HepG2 (cell line): ENCODE measurements at regions not wholly inside any gene's neighbourhood (a gene's known extent, or its start where the extent isn't known, plus 50 kb on each side); places are given as distances from the start of the nearest gene placed in this dataset.

Experiments
- ATAC-seq: fragments of 200-7000 bp; cut with Tn5 transposase; 3 replicates; pipeline ENCODE4 v1.9.1; 2020; ENCODE audit warnings: mild to moderate bottlenecking, moderate library complexity
- BruUV-seq: library from RNA; stranded (reverse); fragments of 400-500 nt; replicated peaks from 2 replicates; lab custom pipeline; 2021; lab: Mats Ljungman, UMichigan
- CTCF ChIA-PET: fragments of 300-600 bp; formaldehyde crosslinking; extraction: SDS; loops from one replicate; lab custom pipeline; 2021; ENCODE audit warnings: low total read pairs, inconsistent platforms, low intra/inter-chr PET ratio; lab: Yijun Ruan, JAX
- POLR2A ChIA-PET: fragments of 350-600 bp; sonication (Branson Sonifier 250); formaldehyde crosslinking; loops from one replicate; lab custom pipeline; 2020; ENCODE audit warnings: antibody characterized with exemption, inconsistent platforms; lab: Yijun Ruan, JAX
- DNase-seq: peaks from one replicate; pipeline ENCODE4 v3.0.0-alpha.2; 2015; ENCODE audit warnings: low spot score
- FAIRE-seq: peaks from 3 replicates; lab custom pipeline; 2011; peaks lifted over from hg19 to GRCh38; lab: Jason Lieb, UNC
- H2AFZ ChIP-seq: one replicate; pipeline ENCODE4 v1.6.1; 2011; ENCODE audit warnings: low read length, inconsistent platforms
- H3K27ac ChIP-seq: fragments of 300-600 bp; 3 replicates; pipeline ENCODE4 v1.8.0; 2011; ENCODE audit warnings: mixed run types, mild to moderate bottlenecking, mixed read lengths, low read length, inconsistent platforms; ENCODE audit not compliant: insufficient read depth; ENCODE audit errors: extremely low read length
- H3K27me3 ChIP-seq, 2 experiments: fragments of 200-600 bp in 1 of 2; 2 replicates in 1 of 2; 3 replicates in 1 of 2; pipeline versions ENCODE4 v1.6.0 to v1.8.0; 2011; ENCODE audit warnings: low read length in 2 of 2, mild to moderate bottlenecking in 2 of 2, moderate library complexity in 2 of 2, inconsistent platforms in 1 of 2; ENCODE audit not compliant: insufficient read depth in 2 of 2, control insufficient read depth in 1 of 2
- H3K36me3 ChIP-seq, 2 experiments: fragments of 200-600 bp in 1 of 2; replicated peaks in 1 of 2; 2 replicates in 1 of 2; 3 replicates in 1 of 2; pipeline versions ENCODE4 v1.5.1 to v1.8.0; 2011; ENCODE audit warnings: low read length in 2 of 2, inconsistent platforms in 1 of 2; ENCODE audit not compliant: insufficient read depth in 2 of 2, control insufficient read depth in 1 of 2
- H3K4me1 ChIP-seq: 2 replicates; pipeline ENCODE4 v1.5.1; 2012; ENCODE audit warnings: low read length, inconsistent platforms; ENCODE audit not compliant: insufficient read depth
- H3K4me2 ChIP-seq: 2 replicates; pipeline ENCODE4 v1.6.0; 2011; ENCODE audit warnings: low read depth, low read length, inconsistent platforms
- H3K4me3 ChIP-seq, 3 experiments: fragments of 200-600 bp in 1 of 3; sonication (generic), shearing (Covaris generic) in 1 of 3; replicated peaks in 1 of 3; 2 replicates each; pipeline ENCODE4 v1.5.1; 2011 to 2016; ENCODE audit warnings: low read length in 3 of 3, inconsistent platforms in 2 of 3, low read depth in 2 of 3, mild to moderate bottlenecking in 2 of 3, control low read depth in 1 of 3, mixed read lengths in 1 of 3; ENCODE audit not compliant: insufficient read depth in 1 of 3
- H3K79me2 ChIP-seq: one replicate; pipeline ENCODE4 v1.6.1; 2011; ENCODE audit warnings: low read length, inconsistent platforms; ENCODE audit not compliant: insufficient read depth
- H3K9ac ChIP-seq: 2 replicates; pipeline ENCODE4 v1.6.0; 2011; ENCODE audit warnings: mild to moderate bottlenecking, low read depth, low read length, inconsistent platforms; ENCODE audit not compliant: insufficient read depth
- H3K9me3 ChIP-seq: 2 replicates; pipeline ENCODE4 v1.5.1; 2012; ENCODE audit warnings: mild to moderate bottlenecking, low read length
- H4K20me1 ChIP-seq: 2 replicates; pipeline ENCODE4 v1.6.0; 2011; ENCODE audit warnings: inconsistent platforms, mild to moderate bottlenecking, low read length, moderate library complexity; ENCODE audit not compliant: insufficient read depth
- ARNTL ChIP-seq: sonication (generic); formaldehyde crosslinking; IDR thresholded peaks from 2 replicates; pipeline ENCODE4 v1.4.0; 2020; ENCODE audit warnings: mild to moderate bottlenecking, missing genetic modification reagents
- MAFF ChIP-seq: IDR thresholded peaks from 2 replicates; pipeline ENCODE4 v1.6.1; 2011; ENCODE audit warnings: low read depth, low read length, improper control_type of control experiment
- MAFK ChIP-seq, 2 experiments: IDR thresholded peaks in 1 of 2; conservative IDR thresholded peaks in 1 of 2; 2 replicates each; pipeline ENCODE4 v1.6.1; 2011; ENCODE audit warnings: improper control_type of control experiment in 2 of 2, low read length in 2 of 2
- NFYC ChIP-seq: IDR thresholded peaks from 2 replicates; pipeline ENCODE4 v1.6.1; 2016; ENCODE audit warnings: missing genetic modification reagents, missing compliant biosample characterization
- RAD51 ChIP-seq: fragments of 450-650 bp; IDR thresholded peaks from 2 replicates; pipeline ENCODE4 v1.6.1; 2016; ENCODE audit warnings: borderline replicate concordance
- SALL2 ChIP-seq: sonication (generic); formaldehyde crosslinking; IDR thresholded peaks from 2 replicates; pipeline ENCODE4 v1.8.1; 2023; ENCODE audit warnings: mild to moderate bottlenecking, missing genetic modification reagents, inconsistent platforms
- ZMAT3 ChIP-seq: sonication (generic); formaldehyde crosslinking; conservative IDR thresholded peaks from 2 replicates; pipeline ENCODE4 v1.7.0; 2021; ENCODE audit warnings: missing genetic modification reagents
- ZNF251 ChIP-seq: sonication (generic); formaldehyde crosslinking; IDR thresholded peaks from 2 replicates; pipeline ENCODE4 v1.9.0; 2021; ENCODE audit warnings: mild to moderate bottlenecking, missing genetic modification reagents
- WGBS: methylation state at CpG from one replicate; pipeline ENCODE4 v1.1.6; 2017; ENCODE audit warnings: low lambda C conversion rate; 5-methylcytosine and 5-hydroxymethylcytosine counted together
- in situ Hi-C: cut with HindIII; loops from 2 replicates; pipeline ENCODE4 v1.10.0; 2017; ENCODE audit warnings: low pct_unique_long_range_greater_than_20kb; ENCODE audit not compliant: extremely low pct_ligation_motif_present
- intact Hi-C: fragments of 100-400 bp; cut with micrococcal nuclease; formaldehyde crosslinking; loops from one replicate; pipeline ENCODE4 v1.10.0; 2022; ENCODE audit not compliant: unreplicated experiment
- TF ChIP-seq, protein P1 (sequence below): sonication (generic); formaldehyde crosslinking; IDR thresholded peaks from 2 replicates; pipeline ENCODE4 v1.4.0; 2020; ENCODE audit warnings: mild to moderate bottlenecking, missing genetic modification reagents, borderline replicate concordance
- TF ChIP-seq, protein P2 (sequence below): sonication (generic); formaldehyde crosslinking; IDR thresholded peaks from 2 replicates; pipeline ENCODE4 v1.5.0; 2020; ENCODE audit warnings: mild to moderate bottlenecking, missing genetic modification reagents
- TF ChIP-seq, protein P3 (sequence below): sonication (generic); formaldehyde crosslinking; IDR thresholded peaks from 2 replicates; pipeline ENCODE4 v1.8.1; 2023; ENCODE audit warnings: mild to moderate bottlenecking, missing genetic modification reagents
- TF ChIP-seq, protein P4 (sequence below): sonication (generic); formaldehyde crosslinking; IDR thresholded peaks from 2 replicates; pipeline ENCODE4 v1.5.0; 2020; ENCODE audit warnings: mild to moderate bottlenecking, missing genetic modification reagents

DNA sequence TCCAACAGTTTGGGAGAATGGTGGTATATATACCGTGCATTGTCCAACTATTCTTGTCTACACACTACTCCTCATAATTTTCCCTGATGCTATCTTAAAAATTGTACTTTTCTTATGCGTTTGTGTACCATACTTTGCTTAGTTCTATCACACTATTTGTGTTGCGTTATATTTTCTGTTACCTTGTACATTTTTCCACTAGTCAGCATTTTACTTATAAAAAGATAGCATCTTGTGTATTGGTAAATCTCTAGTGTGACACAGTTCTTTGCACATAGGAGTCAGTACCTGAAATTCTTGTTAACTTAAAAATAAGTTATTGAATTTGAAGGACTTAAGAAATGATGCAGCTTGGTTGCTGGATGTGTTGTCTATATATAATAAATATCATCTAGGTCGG, 201.8 kb upstream of the LMO3 start:
- Histone ChIP-seq H3K9ac (no peak overlapping the region), H3K27ac (no peak overlapping the region), H3K27me3 (no peaks in the 10 kb centered on the region), H3K4me1 (no peaks in the 10 kb centered on the region), H3K79me2 (no peaks in the 10 kb centered on the region), H3K36me3 (no peaks in the 10 kb centered on the region), H3K4me3 (no peak overlapping the region), H4K20me1 (no peaks in the 10 kb centered on the region), H2AFZ (no peak overlapping the region), H3K4me2 (no peak overlapping the region), H3K9me3 (no peaks in the 10 kb centered on the region)
- peak; percentile 88 to 93 for TF ChIP-seq MAFK (conservative IDR thresholded peaks at IDR 0.05 in 1 of 2, IDR thresholded peaks at IDR 0.05 in 1 of 2; ENCODE audit: low read length in 2 of 2)
- TF ChIP-seq MAFF: peak; percentile 91
- no peak for TF ChIP-seq RAD51
- TF ChIP-seq, protein P1, sequence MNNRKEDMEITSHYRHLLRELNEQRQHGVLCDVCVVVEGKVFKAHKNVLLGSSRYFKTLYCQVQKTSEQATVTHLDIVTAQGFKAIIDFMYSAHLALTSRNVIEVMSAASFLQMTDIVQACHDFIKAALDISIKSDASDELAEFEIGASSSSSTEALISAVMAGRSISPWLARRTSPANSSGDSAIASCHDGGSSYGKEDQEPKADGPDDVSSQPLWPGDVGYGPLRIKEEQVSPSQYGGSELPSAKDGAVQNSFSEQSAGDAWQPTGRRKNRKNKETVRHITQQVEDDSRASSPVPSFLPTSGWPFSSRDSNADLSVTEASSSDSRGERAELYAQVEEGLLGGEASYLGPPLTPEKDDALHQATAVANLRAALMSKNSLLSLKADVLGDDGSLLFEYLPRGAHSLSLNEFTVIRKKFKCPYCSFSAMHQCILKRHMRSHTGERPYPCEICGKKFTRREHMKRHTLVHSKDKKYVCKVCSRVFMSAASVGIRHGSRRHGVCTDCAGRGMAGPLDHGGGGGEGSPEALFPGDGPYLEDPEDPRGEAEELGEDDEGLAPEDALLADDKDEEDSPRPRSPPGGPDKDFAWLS: no peak
- BruUV-seq: no TSS peak
- CTCF ChIA-PET: no interaction called here
- no peak for ATAC-seq
- WGBS: 10% methylated on average over 4 of the region's 4 CpGs
- in situ Hi-C loops: no loop called here
- POLR2A ChIA-PET: no interaction called here
- FAIRE-seq: no peak
- no peak for DNase-seq
- intact Hi-C loops: no loop called here

DNA sequence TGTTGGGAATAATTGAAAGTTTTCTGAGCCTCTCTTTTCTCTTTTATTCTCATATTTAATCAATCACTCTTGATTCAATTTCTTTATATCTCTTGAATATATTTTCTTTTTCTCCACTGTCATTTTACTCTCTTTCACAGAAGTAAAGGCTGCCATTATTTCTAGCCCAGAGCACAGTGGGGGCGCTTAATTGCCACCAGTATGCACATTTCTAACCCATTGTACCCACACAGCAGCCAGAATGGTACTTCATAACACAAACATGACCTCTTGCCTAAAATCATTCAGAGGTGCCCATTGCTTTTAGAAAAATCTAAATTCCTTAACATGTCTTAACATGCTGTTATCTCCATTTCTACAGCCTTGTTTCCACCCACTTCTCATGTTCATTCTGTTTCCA, 190.2 kb upstream of the LMO3 start:
- H3K27ac ChIP-seq: no peak overlapping the region
- H3K4me3 ChIP-seq: no peak overlapping the region
- ChIA-PET POLR2A (no interaction called here), CTCF (no interaction called here)
- H3K79me2 ChIP-seq: no peaks in the 10 kb centered on the region
- no peak for ATAC-seq
- H3K36me3 ChIP-seq: no peaks in the 10 kb centered on the region
- H2AFZ ChIP-seq: no peak overlapping the region
- H3K4me2 ChIP-seq: no peak overlapping the region
- H3K27me3 ChIP-seq: no peaks in the 10 kb centered on the region
- H4K20me1 ChIP-seq: no peaks in the 10 kb centered on the region
- H3K9ac ChIP-seq: no peak overlapping the region
- no peak for DNase-seq
- H3K9me3 ChIP-seq: no peaks in the 10 kb centered on the region
- WGBS: 0% methylated on average over 1 of the region's 1 CpG
- no peaks in the 10 kb centered on the region for H3K4me1 ChIP-seq
- in situ Hi-C loops (no loop called here), intact Hi-C loops (no loop called here)
- BruUV-seq: no TSS peak
- no peak for FAIRE-seq
- TF ChIP-seq, protein P2, sequence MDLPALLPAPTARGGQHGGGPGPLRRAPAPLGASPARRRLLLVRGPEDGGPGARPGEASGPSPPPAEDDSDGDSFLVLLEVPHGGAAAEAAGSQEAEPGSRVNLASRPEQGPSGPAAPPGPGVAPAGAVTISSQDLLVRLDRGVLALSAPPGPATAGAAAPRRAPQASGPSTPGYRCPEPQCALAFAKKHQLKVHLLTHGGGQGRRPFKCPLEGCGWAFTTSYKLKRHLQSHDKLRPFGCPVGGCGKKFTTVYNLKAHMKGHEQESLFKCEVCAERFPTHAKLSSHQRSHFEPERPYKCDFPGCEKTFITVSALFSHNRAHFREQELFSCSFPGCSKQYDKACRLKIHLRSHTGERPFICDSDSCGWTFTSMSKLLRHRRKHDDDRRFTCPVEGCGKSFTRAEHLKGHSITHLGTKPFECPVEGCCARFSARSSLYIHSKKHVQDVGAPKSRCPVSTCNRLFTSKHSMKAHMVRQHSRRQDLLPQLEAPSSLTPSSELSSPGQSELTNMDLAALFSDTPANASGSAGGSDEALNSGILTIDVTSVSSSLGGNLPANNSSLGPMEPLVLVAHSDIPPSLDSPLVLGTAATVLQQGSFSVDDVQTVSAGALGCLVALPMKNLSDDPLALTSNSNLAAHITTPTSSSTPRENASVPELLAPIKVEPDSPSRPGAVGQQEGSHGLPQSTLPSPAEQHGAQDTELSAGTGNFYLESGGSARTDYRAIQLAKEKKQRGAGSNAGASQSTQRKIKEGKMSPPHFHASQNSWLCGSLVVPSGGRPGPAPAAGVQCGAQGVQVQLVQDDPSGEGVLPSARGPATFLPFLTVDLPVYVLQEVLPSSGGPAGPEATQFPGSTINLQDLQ (CRISPR knock-in tag): no peak
- TF ChIP-seq SALL2 (no peak), ZNF251 (CRISPR knock-in tag) (no peak), ARNTL (no peak), ZMAT3 (CRISPR knock-in tag) (no peak), NFYC (no peak)
- TF ChIP-seq, protein P3, sequence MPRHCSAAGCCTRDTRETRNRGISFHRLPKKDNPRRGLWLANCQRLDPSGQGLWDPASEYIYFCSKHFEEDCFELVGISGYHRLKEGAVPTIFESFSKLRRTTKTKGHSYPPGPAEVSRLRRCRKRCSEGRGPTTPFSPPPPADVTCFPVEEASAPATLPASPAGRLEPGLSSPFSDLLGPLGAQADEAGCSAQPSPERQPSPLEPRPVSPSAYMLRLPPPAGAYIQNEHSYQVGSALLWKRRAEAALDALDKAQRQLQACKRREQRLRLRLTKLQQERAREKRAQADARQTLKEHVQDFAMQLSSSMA (CRISPR knock-in tag): no peak
- TF ChIP-seq, protein P4, sequence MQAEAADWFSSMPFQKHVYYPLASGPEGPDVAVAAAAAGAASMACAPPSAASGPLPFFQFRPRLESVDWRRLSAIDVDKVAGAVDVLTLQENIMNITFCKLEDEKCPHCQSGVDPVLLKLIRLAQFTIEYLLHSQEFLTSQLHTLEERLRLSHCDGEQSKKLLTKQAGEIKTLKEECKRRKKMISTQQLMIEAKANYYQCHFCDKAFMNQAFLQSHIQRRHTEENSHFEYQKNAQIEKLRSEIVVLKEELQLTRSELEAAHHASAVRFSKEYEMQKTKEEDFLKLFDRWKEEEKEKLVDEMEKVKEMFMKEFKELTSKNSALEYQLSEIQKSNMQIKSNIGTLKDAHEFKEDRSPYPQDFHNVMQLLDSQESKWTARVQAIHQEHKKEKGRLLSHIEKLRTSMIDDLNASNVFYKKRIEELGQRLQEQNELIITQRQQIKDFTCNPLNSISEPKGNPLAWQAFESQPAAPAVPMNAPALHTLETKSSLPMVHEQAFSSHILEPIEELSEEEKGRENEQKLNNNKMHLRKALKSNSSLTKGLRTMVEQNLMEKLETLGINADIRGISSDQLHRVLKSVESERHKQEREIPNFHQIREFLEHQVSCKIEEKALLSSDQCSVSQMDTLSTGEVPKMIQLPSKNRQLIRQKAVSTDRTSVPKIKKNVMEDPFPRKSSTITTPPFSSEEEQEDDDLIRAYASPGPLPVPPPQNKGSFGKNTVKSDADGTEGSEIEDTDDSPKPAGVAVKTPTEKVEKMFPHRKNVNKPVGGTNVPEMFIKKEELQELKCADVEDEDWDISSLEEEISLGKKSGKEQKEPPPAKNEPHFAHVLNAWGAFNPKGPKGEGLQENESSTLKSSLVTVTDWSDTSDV (CRISPR knock-in tag): no peak
